ENCODE measurements at regions not wholly inside any gene's neighbourhood (a gene's known extent, or its start where the extent isn't known, plus 50 kb on each side); places are given as distances from the start of the nearest gene placed in this dataset.

DNA sequence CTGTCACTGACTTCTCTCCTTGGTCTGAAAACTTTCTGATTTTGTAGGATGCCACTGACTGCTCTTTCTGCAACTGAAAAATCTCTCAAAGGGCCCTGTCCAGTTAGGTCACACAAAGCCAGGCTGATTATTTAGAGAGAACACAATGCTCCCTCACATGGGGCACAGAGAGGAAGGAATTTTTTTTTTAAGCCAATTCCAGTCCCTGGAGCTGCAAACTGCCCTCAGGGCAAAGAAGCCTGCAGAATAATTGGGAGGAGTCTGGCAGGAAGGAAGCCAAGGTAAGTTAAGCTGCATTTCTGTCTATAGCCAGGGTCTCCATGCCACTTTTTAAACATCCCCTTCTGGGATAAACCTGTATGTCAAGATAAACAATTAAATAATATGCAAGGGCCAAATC is 305.5 kb downstream of the ZSWIM6 start:
- Histone ChIP-seq H3K9me3 (no peaks in the 10 kb centered on the region), H3F3A (replicated peaks; ENCODE audit: insufficient read depth) (no peaks in the 10 kb centered on the region), H3K9ac (no peak overlapping the region), H2AFZ (ENCODE audit: low read depth) (no peak overlapping the region), H3K27ac (ENCODE audit: low read depth in 2 of 2, low read length in 1 of 2) (no peak overlapping the region), H3K4me3 (ENCODE audit: low read depth in 2 of 2, low read length in 1 of 2) (no peak overlapping the region), H3K4me1 (ENCODE audit: control insufficient read depth in 1 of 2, insufficient read depth in 2 of 2, low read depth in 1 of 2, low read length in 1 of 2) (peaks cover 0 to 19% of the 10 kb centered on the region in 2 experiments; a peak in 2 of 4 replicates), H3K4me2 (no peak overlapping the region), H4K20me1 (ENCODE audit: insufficient read depth) (no peaks in the 10 kb centered on the region), H3K79me2 (ENCODE audit: insufficient read depth) (no peaks in the 10 kb centered on the region), H3K36me3 (replicated peaks in 1 of 2; ENCODE audit: control insufficient read depth in 1 of 2, insufficient read depth in 2 of 2, low read length in 1 of 2) (no peaks in the 10 kb centered on the region), H3K27me3 (ENCODE audit: insufficient read depth) (no peaks in the 10 kb centered on the region; the same call in 1 of the 2 replicates), H3K9me2 (no peaks in the 10 kb centered on the region)
- POLR2A ChIA-PET = no interaction called here
- CTCF ChIA-PET = interaction anchor here (0.9 to 1.5 kb wide), 3 partner anchors 13 to 680 kb away, joined by 3 to 4 read pairs (median 3); no protein-coding TSS in a partner anchor
- DNase-seq = no peak
- TF ChIP-seq FOXJ3 (CRISPR knock-in tag; IDR thresholded peaks at IDR 0.05) = no peak
- no peak for TF ChIP-seq YY1 (IDR thresholded peaks at IDR 0.05; ENCODE audit: low read depth)
- TF ChIP-seq, protein P1, sequence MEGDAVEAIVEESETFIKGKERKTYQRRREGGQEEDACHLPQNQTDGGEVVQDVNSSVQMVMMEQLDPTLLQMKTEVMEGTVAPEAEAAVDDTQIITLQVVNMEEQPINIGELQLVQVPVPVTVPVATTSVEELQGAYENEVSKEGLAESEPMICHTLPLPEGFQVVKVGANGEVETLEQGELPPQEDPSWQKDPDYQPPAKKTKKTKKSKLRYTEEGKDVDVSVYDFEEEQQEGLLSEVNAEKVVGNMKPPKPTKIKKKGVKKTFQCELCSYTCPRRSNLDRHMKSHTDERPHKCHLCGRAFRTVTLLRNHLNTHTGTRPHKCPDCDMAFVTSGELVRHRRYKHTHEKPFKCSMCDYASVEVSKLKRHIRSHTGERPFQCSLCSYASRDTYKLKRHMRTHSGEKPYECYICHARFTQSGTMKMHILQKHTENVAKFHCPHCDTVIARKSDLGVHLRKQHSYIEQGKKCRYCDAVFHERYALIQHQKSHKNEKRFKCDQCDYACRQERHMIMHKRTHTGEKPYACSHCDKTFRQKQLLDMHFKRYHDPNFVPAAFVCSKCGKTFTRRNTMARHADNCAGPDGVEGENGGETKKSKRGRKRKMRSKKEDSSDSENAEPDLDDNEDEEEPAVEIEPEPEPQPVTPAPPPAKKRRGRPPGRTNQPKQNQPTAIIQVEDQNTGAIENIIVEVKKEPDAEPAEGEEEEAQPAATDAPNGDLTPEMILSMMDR (IDR thresholded peaks at IDR 0.05) = no peak
- TF ChIP-seq ELF1 (IDR thresholded peaks at IDR 0.05) = no peak
- no peak for TF ChIP-seq TAF1 (IDR thresholded peaks at IDR 0.05; ENCODE audit: borderline replicate concordance, low read depth, low read length)
- TF ChIP-seq RCOR1 (IDR thresholded peaks at IDR 0.05; ENCODE audit: low read length) = no peak
- no peak for TF ChIP-seq MXI1 (IDR thresholded peaks at IDR 0.05; ENCODE audit: low read depth, low read length)
- no peak for TF ChIP-seq JUND (IDR thresholded peaks at IDR 0.05)
- TF ChIP-seq SMC3 (IDR thresholded peaks at IDR 0.05; ENCODE audit: low read depth, low read length) = no peak
- no peak for TF ChIP-seq GABPA (IDR thresholded peaks at IDR 0.05; ENCODE audit: low read depth)
- no peak for TF ChIP-seq SIN3A (IDR thresholded peaks at IDR 0.05; ENCODE audit: borderline replicate concordance, low read depth, low read length)

- no peak for DNase-seq
- Histone ChIP-seq H3K9me2 (no peaks in the 10 kb centered on the region), H3K27me3 (ENCODE audit: insufficient read depth) (no peaks in the 10 kb centered on the region; the same call in 1 of the 2 replicates), H3K9ac (no peak overlapping the region), H3K79me2 (ENCODE audit: insufficient read depth) (no peaks in the 10 kb centered on the region), H3K27ac (ENCODE audit: low read depth in 2 of 2, low read length in 1 of 2) (no peak overlapping the region), H3K4me3 (ENCODE audit: low read depth in 2 of 2, low read length in 1 of 2) (no peak overlapping the region), H2AFZ (ENCODE audit: low read depth) (no peak overlapping the region), H3F3A (replicated peaks; ENCODE audit: insufficient read depth) (no peaks in the 10 kb centered on the region), H3K9me3 (no peaks in the 10 kb centered on the region), H3K36me3 (replicated peaks in 1 of 2; ENCODE audit: control insufficient read depth in 1 of 2, insufficient read depth in 2 of 2, low read length in 1 of 2) (no peaks in the 10 kb centered on the region), H3K4me1 (ENCODE audit: control insufficient read depth in 1 of 2, insufficient read depth in 2 of 2, low read depth in 1 of 2, low read length in 1 of 2) (peaks cover 0 to 19% of the 10 kb centered on the region in 2 experiments; a peak in 2 of 4 replicates), H4K20me1 (ENCODE audit: insufficient read depth) (no peaks in the 10 kb centered on the region), H3K4me2 (no peak overlapping the region)
- ChIA-PET POLR2A (no interaction called here), CTCF (interaction anchor here (1.1 kb wide), 1 partner anchor 21 kb away, joined by 7 read pairs; no protein-coding TSS in a partner anchor)
- TF ChIP-seq ELF1 (IDR thresholded peaks at IDR 0.05) (no peak), FOSL2 (IDR thresholded peaks at IDR 0.05; ENCODE audit: borderline replicate concordance, low read depth) (no peak), REST (IDR thresholded peaks at IDR 0.05; ENCODE audit: low read depth, low read length) (no peak), SMC3 (IDR thresholded peaks at IDR 0.05; ENCODE audit: low read depth, low read length) (no peak)
- 60% methylated on average over 5 of the region's 5 CpGs for WGBS (ENCODE audit: low lambda C conversion rate)
Observed at GRCh38 chr5:61638476-61638875, 306.4 kb downstream of the ZSWIM6 start.
